Upper lobe of left lung (tissue), 6 donors: ENCODE measurements at regions not wholly inside any gene's neighbourhood (a gene's known extent, or its start where the extent isn't known, plus 50 kb on each side); places are given as distances from the start of the nearest gene placed in this dataset.

Source experiments
- ATAC-seq, 2 donors: fragments of 200-7000 bp; cut with Tn5 transposase; one replicate each; pipeline ENCODE4 v1.9.1; 2022; ENCODE audit warnings: mild to moderate bottlenecking in 2 of 2, moderate library complexity in 2 of 2; ENCODE audit not compliant: low FRiP score in 2 of 2
- DNase-seq, 2 donors: peaks; one replicate each; pipeline ENCODE4 v3.0.0-alpha.2; 2019 to 2020
- H3K27ac ChIP-seq, 4 donors: fragments of 200-600 bp; sonication (generic); one replicate each; pipeline ENCODE4 v1.5.1; 2016 to 2019
- H3K27me3 ChIP-seq, 4 donors: fragments of 200-600 bp; sonication (generic); one replicate each; pipeline ENCODE4 v1.5.1; 2017 to 2019
- H3K36me3 ChIP-seq, 4 donors: fragments of 200-600 bp; sonication (generic); one replicate each; pipeline ENCODE4 v1.5.1; 2016 to 2019
- H3K4me1 ChIP-seq, 4 donors: fragments of 200-600 bp; sonication (generic); one replicate each; pipeline ENCODE4 v1.5.1; 2018 to 2019
- H3K4me3 ChIP-seq, 4 donors: fragments of 200-600 bp; sonication (generic); one replicate each; pipeline ENCODE4 v1.5.1; 2017 to 2019; ENCODE audit warnings: mild to moderate bottlenecking in 2 of 4, moderate library complexity in 1 of 4
- H3K9me3 ChIP-seq, 4 donors: fragments of 200-600 bp; sonication (generic); one replicate each; pipeline ENCODE4 v1.5.1; 2018 to 2019
- EP300 ChIP-seq, 4 donors: sonication (generic); formaldehyde crosslinking; IDR thresholded peaks; one replicate each; pipeline ENCODE4 v1.5.1; 2017; ENCODE audit warnings: antibody characterized with exemption in 4 of 4, control low read depth in 2 of 4
- POLR2A ChIP-seq, 4 donors: fragments of 450-650 bp; IDR thresholded peaks; one replicate each; pipeline ENCODE4 v1.5.1; 2016 to 2017; ENCODE audit warnings: antibody characterized with exemption in 4 of 4, mild to moderate bottlenecking in 2 of 4
- POLR2AphosphoS5 ChIP-seq, 2 donors: sonication (generic); formaldehyde crosslinking; IDR thresholded peaks; one replicate each; pipeline ENCODE4 v1.5.1; 2017; ENCODE audit warnings: antibody characterized with exemption in 2 of 2
- WGBS, 2 donors: methylation state at CpG; one replicate each; pipeline ENCODE4 v1.1.5; 2017 to 2018; 5-methylcytosine and 5-hydroxymethylcytosine counted together
- TF ChIP-seq, protein P1 (sequence below), 6 experiments: fragments of 450-650 bp in 4 of 6; fragments of 200-600 bp in 2 of 6; sonication (generic) in 2 of 6; IDR thresholded peaks; one replicate each; pipeline ENCODE4 v1.5.1; 2016 to 2019; ENCODE audit warnings: antibody characterized with exemption in 6 of 6
- donor health status: DM: no; HTN: no; CAD: no; lungs with moderate emphysema.
- donor health status: DM: no; HTN: yes; CAD: no; lungs with severe emphysema.

DNA sequence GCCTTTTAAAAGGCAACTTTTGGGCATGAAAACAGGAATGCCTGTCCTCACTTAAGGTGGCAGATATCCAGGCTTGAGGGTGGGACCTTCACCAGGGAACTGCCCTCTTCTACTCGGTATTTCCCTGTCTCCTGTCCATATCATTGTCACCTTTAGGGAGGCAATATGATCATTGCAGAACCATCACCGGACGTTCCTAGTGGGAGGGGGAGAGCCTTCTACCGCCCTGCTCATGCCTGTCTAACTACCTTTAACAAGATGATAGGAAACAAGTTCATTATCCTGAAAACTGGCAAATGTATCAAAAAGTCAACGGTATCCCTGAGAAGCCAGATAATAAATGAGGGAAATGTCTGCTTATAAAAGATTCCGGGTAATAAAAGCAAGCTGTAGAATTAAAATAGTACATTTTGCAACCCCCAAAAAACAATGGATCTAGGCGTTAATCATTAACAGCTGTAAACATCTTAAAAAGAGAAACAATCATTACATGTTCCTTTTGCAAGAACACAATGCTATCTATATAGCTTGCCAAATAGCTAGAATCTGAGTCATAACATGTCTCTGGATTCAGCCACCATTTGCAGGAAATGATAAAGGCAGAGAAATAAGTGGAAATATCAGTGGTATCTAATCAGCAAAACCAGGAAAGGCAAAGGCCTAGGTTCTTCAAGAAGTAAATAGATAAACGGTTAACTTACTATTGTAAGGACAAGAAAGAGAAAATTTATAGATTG is 852.9 kb upstream of the ADGRL4 start:
- Histone ChIP-seq H3K36me3 (no peaks in the 10 kb centered on the region), H3K27ac (no peak overlapping the region), H3K9me3 (no peaks in the 10 kb centered on the region), H3K4me3 (no peak overlapping the region), H3K27me3 (no peaks in the 10 kb centered on the region), H3K4me1 (no peaks in the 10 kb centered on the region)
- no peak for TF ChIP-seq POLR2AphosphoS5 (IDR thresholded peaks at IDR 0.05)
- TF ChIP-seq EP300 (IDR thresholded peaks at IDR 0.05): no peak
- TF ChIP-seq, protein P1, sequence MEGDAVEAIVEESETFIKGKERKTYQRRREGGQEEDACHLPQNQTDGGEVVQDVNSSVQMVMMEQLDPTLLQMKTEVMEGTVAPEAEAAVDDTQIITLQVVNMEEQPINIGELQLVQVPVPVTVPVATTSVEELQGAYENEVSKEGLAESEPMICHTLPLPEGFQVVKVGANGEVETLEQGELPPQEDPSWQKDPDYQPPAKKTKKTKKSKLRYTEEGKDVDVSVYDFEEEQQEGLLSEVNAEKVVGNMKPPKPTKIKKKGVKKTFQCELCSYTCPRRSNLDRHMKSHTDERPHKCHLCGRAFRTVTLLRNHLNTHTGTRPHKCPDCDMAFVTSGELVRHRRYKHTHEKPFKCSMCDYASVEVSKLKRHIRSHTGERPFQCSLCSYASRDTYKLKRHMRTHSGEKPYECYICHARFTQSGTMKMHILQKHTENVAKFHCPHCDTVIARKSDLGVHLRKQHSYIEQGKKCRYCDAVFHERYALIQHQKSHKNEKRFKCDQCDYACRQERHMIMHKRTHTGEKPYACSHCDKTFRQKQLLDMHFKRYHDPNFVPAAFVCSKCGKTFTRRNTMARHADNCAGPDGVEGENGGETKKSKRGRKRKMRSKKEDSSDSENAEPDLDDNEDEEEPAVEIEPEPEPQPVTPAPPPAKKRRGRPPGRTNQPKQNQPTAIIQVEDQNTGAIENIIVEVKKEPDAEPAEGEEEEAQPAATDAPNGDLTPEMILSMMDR (IDR thresholded peaks at IDR 0.05): no peak
- no peak for TF ChIP-seq POLR2A (IDR thresholded peaks at IDR 0.05)
- WGBS, 2 donors: 67 to 76% methylated on average over 8 of the region's 8 CpGs
- peak in 1 of 2 donors; percentile 42 for ATAC-seq
- no peak for DNase-seq

DNA sequence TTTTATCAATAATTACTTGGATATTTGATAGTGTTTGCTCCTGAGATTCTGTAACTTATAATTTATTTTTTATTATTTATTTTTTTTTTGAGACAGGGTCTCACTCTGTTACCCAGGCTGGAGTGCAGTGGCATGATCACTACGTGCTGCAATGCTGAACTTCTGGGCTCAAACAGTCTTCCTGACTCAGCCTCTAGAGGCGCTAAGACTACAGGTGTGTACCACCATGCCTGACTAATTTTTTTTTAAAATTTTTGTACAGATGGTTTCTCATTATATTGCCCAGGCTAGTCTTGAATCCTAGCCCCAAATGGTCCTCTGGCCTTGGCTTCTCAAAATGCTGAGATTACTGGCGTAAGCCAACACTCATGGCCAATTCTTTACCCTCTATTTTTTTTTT is 845.5 kb upstream of the ADGRL4 start:
- no peak for TF ChIP-seq EP300 (IDR thresholded peaks at IDR 0.05)
- H3K4me1 ChIP-seq: no peaks in the 10 kb centered on the region
- H3K4me3 ChIP-seq: no peak overlapping the region
- H3K36me3 ChIP-seq: no peaks in the 10 kb centered on the region
- DNase-seq: no peak
- 62 to 85% methylated on average over 3 of the region's 3 CpGs for WGBS, 2 donors
- no peak overlapping the region for H3K27ac ChIP-seq
- ATAC-seq: no peak
- H3K9me3 ChIP-seq: no peaks in the 10 kb centered on the region
- no peaks in the 10 kb centered on the region for H3K27me3 ChIP-seq

DNA sequence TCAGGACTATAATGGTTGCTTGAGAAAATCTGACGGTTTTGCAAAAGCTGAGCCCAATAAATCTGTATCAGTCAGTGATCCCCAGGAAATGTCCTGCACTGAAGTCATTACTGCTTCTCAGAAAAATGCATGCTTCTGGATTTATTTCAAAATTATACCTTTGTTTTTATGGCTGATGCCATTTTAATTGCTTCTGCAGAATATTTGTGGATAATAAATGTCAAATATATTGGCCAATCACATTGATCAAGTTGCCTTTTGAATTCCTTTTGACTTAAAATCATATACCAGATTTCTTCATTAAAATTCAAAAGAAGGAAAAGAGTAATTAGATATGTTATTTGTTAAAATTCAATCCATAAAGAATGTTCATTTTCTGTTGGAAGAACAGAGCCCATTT is 842.9 kb upstream of the ADGRL4 start:
- H3K4me1 ChIP-seq: no peaks in the 10 kb centered on the region
- no peak overlapping the region for H3K4me3 ChIP-seq
- H3K27ac ChIP-seq: no peak overlapping the region
- no peaks in the 10 kb centered on the region for H3K36me3 ChIP-seq
- no peaks in the 10 kb centered on the region for H3K9me3 ChIP-seq
- H3K27me3 ChIP-seq: no peaks in the 10 kb centered on the region
- ATAC-seq (no peak), DNase-seq (no peak)
- TF ChIP-seq POLR2A (IDR thresholded peaks at IDR 0.05) (no peak), EP300 (IDR thresholded peaks at IDR 0.05) (no peak), POLR2AphosphoS5 (IDR thresholded peaks at IDR 0.05) (no peak)
- TF ChIP-seq, protein P1 (IDR thresholded peaks at IDR 0.05): no peak
- WGBS, 2 donors: 70 to 82% methylated on average over 1 of the region's 1 CpG

DNA sequence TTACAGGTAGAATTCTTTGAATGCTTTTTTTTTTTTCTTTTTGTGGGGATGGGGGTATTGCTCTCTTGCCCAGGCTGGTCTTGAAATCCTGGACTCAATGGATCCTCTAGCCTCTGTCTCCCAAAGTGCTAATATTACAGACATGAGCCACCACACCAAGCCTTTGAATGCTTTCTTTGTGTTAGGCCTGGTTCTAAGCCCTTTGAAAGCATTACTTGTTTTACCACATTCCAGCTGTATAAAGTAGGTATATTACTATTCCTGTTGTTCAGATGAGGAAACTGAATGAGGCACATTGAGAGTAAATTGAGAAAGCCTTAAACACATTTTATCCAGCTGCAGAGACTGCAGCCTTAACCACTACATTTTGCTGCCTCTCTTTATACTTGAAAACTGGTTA is 841.8 kb upstream of the ADGRL4 start:
- no peak overlapping the region for H3K27ac ChIP-seq

DNA sequence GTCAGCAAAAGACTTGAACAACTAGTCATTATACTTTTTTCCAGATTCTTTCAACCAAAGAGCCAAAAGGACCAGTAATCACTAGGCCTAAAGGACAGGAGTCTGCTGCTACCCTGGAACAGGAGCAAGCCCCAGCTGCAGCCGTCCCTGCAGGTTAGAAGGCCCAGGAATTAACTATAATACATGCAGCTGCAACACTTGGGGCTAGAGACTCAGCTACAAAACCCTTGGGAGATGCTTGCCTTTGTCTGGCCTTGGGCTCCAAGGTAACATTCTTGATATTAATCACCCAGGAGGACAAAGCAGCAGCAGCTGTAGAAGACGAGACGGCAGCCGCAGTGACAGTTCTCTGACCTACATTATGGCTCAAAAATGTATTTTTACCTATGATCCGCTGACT is 841.2 kb upstream of the ADGRL4 start:
- DNase-seq: no peak
- Histone ChIP-seq H3K27ac (no peak overlapping the region), H3K36me3 (no peaks in the 10 kb centered on the region), H3K4me1 (no peaks in the 10 kb centered on the region), H3K27me3 (no peaks in the 10 kb centered on the region), H3K4me3 (no peak overlapping the region), H3K9me3 (no peaks in the 10 kb centered on the region)
- no peak for ATAC-seq
- TF ChIP-seq POLR2A (IDR thresholded peaks at IDR 0.05): no peak
- TF ChIP-seq POLR2AphosphoS5 (IDR thresholded peaks at IDR 0.05): no peak
- no peak for TF ChIP-seq EP300 (IDR thresholded peaks at IDR 0.05)
- TF ChIP-seq, protein P1 (IDR thresholded peaks at IDR 0.05): no peak
- 64 to 74% methylated on average over 5 of the region's 5 CpGs for WGBS, 2 donors

More for the DNA sequence above, 841.8 kb upstream of the ADGRL4 start:
- Histone ChIP-seq H3K4me3 (no peak overlapping the region), H3K36me3 (no peaks in the 10 kb centered on the region), H3K4me1 (no peaks in the 10 kb centered on the region), H3K9me3 (no peaks in the 10 kb centered on the region), H3K27me3 (no peaks in the 10 kb centered on the region)
- no peak for TF ChIP-seq POLR2AphosphoS5 (IDR thresholded peaks at IDR 0.05)
- TF ChIP-seq, protein P1 (IDR thresholded peaks at IDR 0.05): no peak
- TF ChIP-seq POLR2A (IDR thresholded peaks at IDR 0.05): no peak
- no peak for TF ChIP-seq EP300 (IDR thresholded peaks at IDR 0.05)
- DNase-seq (no peak), ATAC-seq (no peak)
